ENCODE measurements at regions not wholly inside any gene's neighbourhood (a gene's known extent, or its start where the extent isn't known, plus 50 kb on each side); places are given as distances from the start of the nearest gene placed in this dataset.

- Histone ChIP-seq H3K36me3 (ENCODE audit: control insufficient read depth in 4 of 4, insufficient read depth in 3 of 4, low read depth in 1 of 4, low read length in 3 of 4) (no peaks in the 10 kb centered on the region), H3K4me3 (ENCODE audit: low read depth in 1 of 3, low read length in 3 of 3) (no peak overlapping the region), H3K27ac (ENCODE audit: low read depth in 1 of 2, low read length in 2 of 2) (no peak overlapping the region), H3K4me1 (ENCODE audit: control insufficient read depth in 4 of 4, insufficient read depth in 4 of 4, low read length in 3 of 4) (no peaks in the 10 kb centered on the region), H3K27me3 (ENCODE audit: control insufficient read depth in 4 of 4, insufficient read depth in 4 of 4, low read length in 3 of 4) (peaks cover 0 to 2% (median 0%) of the 10 kb centered on the region in 4 donors), H3K9ac (ENCODE audit: low read depth in 1 of 2, low read length in 2 of 2) (no peak overlapping the region), H3K9me3 (ENCODE audit: control insufficient read depth in 4 of 4, low read length in 3 of 4) (no peaks in the 10 kb centered on the region)
- TF ChIP-seq RXRA (IDR thresholded peaks at IDR 0.05) (no peak), REST (IDR thresholded peaks at IDR 0.05) (no peak), NR2F2 (IDR thresholded peaks at IDR 0.05) (no peak), RAD21 (IDR thresholded peaks at IDR 0.05) (no peak), SP1 (IDR thresholded peaks at IDR 0.05) (no peak), YY1 (IDR thresholded peaks at IDR 0.05) (no peak), GABPA (IDR thresholded peaks at IDR 0.05 in 1 of 2, conservative IDR thresholded peaks at IDR 0.05 in 1 of 2) (no peak)
- TF ChIP-seq, protein P1, sequence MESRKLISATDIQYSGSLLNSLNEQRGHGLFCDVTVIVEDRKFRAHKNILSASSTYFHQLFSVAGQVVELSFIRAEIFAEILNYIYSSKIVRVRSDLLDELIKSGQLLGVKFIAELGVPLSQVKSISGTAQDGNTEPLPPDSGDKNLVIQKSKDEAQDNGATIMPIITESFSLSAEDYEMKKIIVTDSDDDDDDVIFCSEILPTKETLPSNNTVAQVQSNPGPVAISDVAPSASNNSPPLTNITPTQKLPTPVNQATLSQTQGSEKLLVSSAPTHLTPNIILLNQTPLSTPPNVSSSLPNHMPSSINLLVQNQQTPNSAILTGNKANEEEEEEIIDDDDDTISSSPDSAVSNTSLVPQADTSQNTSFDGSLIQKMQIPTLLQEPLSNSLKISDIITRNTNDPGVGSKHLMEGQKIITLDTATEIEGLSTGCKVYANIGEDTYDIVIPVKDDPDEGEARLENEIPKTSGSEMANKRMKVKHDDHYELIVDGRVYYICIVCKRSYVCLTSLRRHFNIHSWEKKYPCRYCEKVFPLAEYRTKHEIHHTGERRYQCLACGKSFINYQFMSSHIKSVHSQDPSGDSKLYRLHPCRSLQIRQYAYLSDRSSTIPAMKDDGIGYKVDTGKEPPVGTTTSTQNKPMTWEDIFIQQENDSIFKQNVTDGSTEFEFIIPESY (IDR thresholded peaks at IDR 0.05): no peak
- TF ChIP-seq, protein P2, sequence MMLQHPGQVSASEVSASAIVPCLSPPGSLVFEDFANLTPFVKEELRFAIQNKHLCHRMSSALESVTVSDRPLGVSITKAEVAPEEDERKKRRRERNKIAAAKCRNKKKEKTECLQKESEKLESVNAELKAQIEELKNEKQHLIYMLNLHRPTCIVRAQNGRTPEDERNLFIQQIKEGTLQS (IDR thresholded peaks at IDR 0.05): no peak
- TF ChIP-seq, protein P3, sequence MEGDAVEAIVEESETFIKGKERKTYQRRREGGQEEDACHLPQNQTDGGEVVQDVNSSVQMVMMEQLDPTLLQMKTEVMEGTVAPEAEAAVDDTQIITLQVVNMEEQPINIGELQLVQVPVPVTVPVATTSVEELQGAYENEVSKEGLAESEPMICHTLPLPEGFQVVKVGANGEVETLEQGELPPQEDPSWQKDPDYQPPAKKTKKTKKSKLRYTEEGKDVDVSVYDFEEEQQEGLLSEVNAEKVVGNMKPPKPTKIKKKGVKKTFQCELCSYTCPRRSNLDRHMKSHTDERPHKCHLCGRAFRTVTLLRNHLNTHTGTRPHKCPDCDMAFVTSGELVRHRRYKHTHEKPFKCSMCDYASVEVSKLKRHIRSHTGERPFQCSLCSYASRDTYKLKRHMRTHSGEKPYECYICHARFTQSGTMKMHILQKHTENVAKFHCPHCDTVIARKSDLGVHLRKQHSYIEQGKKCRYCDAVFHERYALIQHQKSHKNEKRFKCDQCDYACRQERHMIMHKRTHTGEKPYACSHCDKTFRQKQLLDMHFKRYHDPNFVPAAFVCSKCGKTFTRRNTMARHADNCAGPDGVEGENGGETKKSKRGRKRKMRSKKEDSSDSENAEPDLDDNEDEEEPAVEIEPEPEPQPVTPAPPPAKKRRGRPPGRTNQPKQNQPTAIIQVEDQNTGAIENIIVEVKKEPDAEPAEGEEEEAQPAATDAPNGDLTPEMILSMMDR (IDR thresholded peaks at IDR 0.05; ENCODE audit: low read depth, low read length, missing input control): no peak
- no peak for DNase-seq (ENCODE audit: low spot score)
- 78% methylated on average over 3 of the region's 3 CpGs for WGBS
Observed at GRCh38 chr6:104559435-104560202, 300.1 kb downstream of the HACE1 start.

- H3K27me3 ChIP-seq (ENCODE audit: control insufficient read depth in 4 of 4, insufficient read depth in 4 of 4, low read length in 3 of 4): peaks cover 0 to 2% (median 0%) of the 10 kb centered on the region in 4 donors
- no peak overlapping the region for H3K9ac ChIP-seq (ENCODE audit: low read depth in 1 of 2, low read length in 2 of 2)
- no peak for DNase-seq (ENCODE audit: low spot score)
- TF ChIP-seq GABPA (IDR thresholded peaks at IDR 0.05 in 1 of 2, conservative IDR thresholded peaks at IDR 0.05 in 1 of 2): no peak
- no peaks in the 10 kb centered on the region for H3K9me3 ChIP-seq (ENCODE audit: control insufficient read depth in 4 of 4, low read length in 3 of 4)
- H3K36me3 ChIP-seq (ENCODE audit: control insufficient read depth in 4 of 4, insufficient read depth in 3 of 4, low read depth in 1 of 4, low read length in 3 of 4): no peaks in the 10 kb centered on the region
- WGBS: 62% methylated on average over 3 of the region's 3 CpGs
- no peak overlapping the region for H3K27ac ChIP-seq (ENCODE audit: low read depth in 1 of 2, low read length in 2 of 2)
- H3K4me1 ChIP-seq (ENCODE audit: control insufficient read depth in 4 of 4, insufficient read depth in 4 of 4, low read length in 3 of 4): no peaks in the 10 kb centered on the region
- H3K4me3 ChIP-seq (ENCODE audit: low read depth in 1 of 3, low read length in 3 of 3): no peak overlapping the region
Observed at GRCh38 chr6:104558746-104559145, 301.0 kb downstream of the HACE1 start.

All from liver (tissue), 8 donors.